HepG2 (cell line): ENCODE measurements at regions not wholly inside any gene's neighbourhood (a gene's known extent, or its start where the extent isn't known, plus 50 kb on each side); places are given as distances from the start of the nearest gene placed in this dataset.

Experiments used
- FOSL1 ChIP-seq: sonication (generic); formaldehyde crosslinking; IDR thresholded peaks from 2 replicates; pipeline ENCODE4 v1.9.0; 2021; ENCODE audit warnings: missing genetic modification reagents, borderline replicate concordance
- FOXA3 ChIP-seq: IDR thresholded peaks from 2 replicates; pipeline ENCODE4 v1.6.1; 2016; ENCODE audit warnings: missing genetic modification reagents, missing compliant biosample characterization
- KLF15 ChIP-seq: sonication (generic); formaldehyde crosslinking; IDR thresholded peaks from 2 replicates; pipeline ENCODE4 v1.8.1; 2023; ENCODE audit warnings: borderline replicate concordance, mild to moderate bottlenecking, inconsistent platforms, missing genetic modification reagents, mixed read lengths
- NFE2L2 ChIP-seq: fragments of 150-350 bp; IDR thresholded peaks from 2 replicates; pipeline ENCODE4 v1.6.1; 2014; ENCODE audit warnings: low read length
- POLR2A ChIP-seq, 2 experiments: IDR thresholded peaks; 2 replicates each; pipeline ENCODE4 v1.6.1; 2011; ENCODE audit warnings: low read depth in 2 of 2, low read length in 2 of 2, mild to moderate bottlenecking in 1 of 2, moderate library complexity in 1 of 2; ENCODE audit not compliant: insufficient read depth in 1 of 2
- POLR2G ChIP-seq: fragments of 200-400 bp; formaldehyde crosslinking; IDR thresholded peaks from 2 replicates; pipeline ENCODE4 v1.6.1; 2018; ENCODE audit warnings: mild to moderate bottlenecking, low read depth, low read length, moderate library complexity
- RFXAP ChIP-seq: sonication (generic); formaldehyde crosslinking; IDR thresholded peaks from 2 replicates; pipeline ENCODE4 v1.4.0; 2020; ENCODE audit warnings: missing genetic modification reagents, borderline replicate concordance
- ZHX1 ChIP-seq: sonication (generic); formaldehyde crosslinking; IDR thresholded peaks from 2 replicates; pipeline ENCODE4 v1.8.1; 2022; ENCODE audit warnings: low read depth, mild to moderate bottlenecking, missing genetic modification reagents
- TF ChIP-seq, protein P1 (sequence below): sonication (generic); formaldehyde crosslinking; IDR thresholded peaks from 2 replicates; pipeline ENCODE4 v1.5.0; 2020; ENCODE audit warnings: mild to moderate bottlenecking, missing genetic modification reagents, moderate library complexity
- TF ChIP-seq, protein P2 (sequence below): sonication (generic); formaldehyde crosslinking; IDR thresholded peaks from 2 replicates; pipeline ENCODE4 v1.4.0; 2020; ENCODE audit warnings: missing genetic modification reagents, borderline replicate concordance

DNA sequence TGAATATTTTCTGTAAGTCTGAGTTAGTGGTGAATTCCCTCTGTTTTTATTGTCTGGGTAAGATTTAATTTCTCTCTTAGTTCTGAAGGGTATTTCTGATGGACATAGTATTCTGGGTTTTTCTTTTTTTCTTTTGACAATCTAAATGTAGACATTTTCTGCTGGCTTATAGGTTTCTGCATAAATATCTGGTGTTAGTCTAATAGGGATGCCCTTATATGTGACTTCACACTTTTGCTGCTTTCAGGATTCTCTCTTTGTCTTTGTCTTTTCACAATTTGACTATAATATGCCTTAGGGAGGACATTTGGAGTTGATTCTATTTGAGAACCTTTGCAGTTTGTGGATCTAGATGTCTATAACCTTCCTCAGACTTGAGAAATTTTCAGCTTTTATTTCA lies 667.2 kb downstream of the EPHA7 start:
- no peak for TF ChIP-seq POLR2A (IDR thresholded peaks at IDR 0.05; ENCODE audit: insufficient read depth in 1 of 2, low read depth in 2 of 2, low read length in 2 of 2)
- TF ChIP-seq, protein P1, sequence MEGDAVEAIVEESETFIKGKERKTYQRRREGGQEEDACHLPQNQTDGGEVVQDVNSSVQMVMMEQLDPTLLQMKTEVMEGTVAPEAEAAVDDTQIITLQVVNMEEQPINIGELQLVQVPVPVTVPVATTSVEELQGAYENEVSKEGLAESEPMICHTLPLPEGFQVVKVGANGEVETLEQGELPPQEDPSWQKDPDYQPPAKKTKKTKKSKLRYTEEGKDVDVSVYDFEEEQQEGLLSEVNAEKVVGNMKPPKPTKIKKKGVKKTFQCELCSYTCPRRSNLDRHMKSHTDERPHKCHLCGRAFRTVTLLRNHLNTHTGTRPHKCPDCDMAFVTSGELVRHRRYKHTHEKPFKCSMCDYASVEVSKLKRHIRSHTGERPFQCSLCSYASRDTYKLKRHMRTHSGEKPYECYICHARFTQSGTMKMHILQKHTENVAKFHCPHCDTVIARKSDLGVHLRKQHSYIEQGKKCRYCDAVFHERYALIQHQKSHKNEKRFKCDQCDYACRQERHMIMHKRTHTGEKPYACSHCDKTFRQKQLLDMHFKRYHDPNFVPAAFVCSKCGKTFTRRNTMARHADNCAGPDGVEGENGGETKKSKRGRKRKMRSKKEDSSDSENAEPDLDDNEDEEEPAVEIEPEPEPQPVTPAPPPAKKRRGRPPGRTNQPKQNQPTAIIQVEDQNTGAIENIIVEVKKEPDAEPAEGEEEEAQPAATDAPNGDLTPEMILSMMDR = no peak
- TF ChIP-seq ZHX1 (CRISPR knock-in tag) = no peak
- TF ChIP-seq POLR2G = no peak
- TF ChIP-seq NFE2L2 = no peak
- TF ChIP-seq, protein P2, sequence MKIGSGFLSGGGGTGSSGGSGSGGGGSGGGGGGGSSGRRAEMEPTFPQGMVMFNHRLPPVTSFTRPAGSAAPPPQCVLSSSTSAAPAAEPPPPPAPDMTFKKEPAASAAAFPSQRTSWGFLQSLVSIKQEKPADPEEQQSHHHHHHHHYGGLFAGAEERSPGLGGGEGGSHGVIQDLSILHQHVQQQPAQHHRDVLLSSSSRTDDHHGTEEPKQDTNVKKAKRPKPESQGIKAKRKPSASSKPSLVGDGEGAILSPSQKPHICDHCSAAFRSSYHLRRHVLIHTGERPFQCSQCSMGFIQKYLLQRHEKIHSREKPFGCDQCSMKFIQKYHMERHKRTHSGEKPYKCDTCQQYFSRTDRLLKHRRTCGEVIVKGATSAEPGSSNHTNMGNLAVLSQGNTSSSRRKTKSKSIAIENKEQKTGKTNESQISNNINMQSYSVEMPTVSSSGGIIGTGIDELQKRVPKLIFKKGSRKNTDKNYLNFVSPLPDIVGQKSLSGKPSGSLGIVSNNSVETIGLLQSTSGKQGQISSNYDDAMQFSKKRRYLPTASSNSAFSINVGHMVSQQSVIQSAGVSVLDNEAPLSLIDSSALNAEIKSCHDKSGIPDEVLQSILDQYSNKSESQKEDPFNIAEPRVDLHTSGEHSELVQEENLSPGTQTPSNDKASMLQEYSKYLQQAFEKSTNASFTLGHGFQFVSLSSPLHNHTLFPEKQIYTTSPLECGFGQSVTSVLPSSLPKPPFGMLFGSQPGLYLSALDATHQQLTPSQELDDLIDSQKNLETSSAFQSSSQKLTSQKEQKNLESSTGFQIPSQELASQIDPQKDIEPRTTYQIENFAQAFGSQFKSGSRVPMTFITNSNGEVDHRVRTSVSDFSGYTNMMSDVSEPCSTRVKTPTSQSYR = no peak
- TF ChIP-seq FOXA3 = no peak
- no peak for TF ChIP-seq RFXAP (CRISPR knock-in tag)
- no peak for TF ChIP-seq FOSL1 (CRISPR knock-in tag)
- TF ChIP-seq KLF15 = no peak
